ENCODE measurements at regions not wholly inside any gene's neighbourhood (a gene's known extent, or its start where the extent isn't known, plus 50 kb on each side); places are given as distances from the start of the nearest gene placed in this dataset.

- Histone ChIP-seq H3K4me3 (no peak overlapping the region), H3K27ac (peak overlapping the region; percentile 40), H3K9me2 (ENCODE audit: insufficient read depth) (no peaks in the 10 kb centered on the region), H3F3A (ENCODE audit: insufficient read depth) (peaks cover 31% of the 10 kb centered on the region), H4K20me1 (ENCODE audit: insufficient read depth) (no peaks in the 10 kb centered on the region), H3K4me1 (ENCODE audit: insufficient read depth) (peaks cover 31% of the 10 kb centered on the region), H3K79me2 (ENCODE audit: insufficient read depth) (no peaks in the 10 kb centered on the region), H3K9me3 (ENCODE audit: low read depth) (no peaks in the 10 kb centered on the region), H3K27me3 (replicated peaks; ENCODE audit: insufficient read depth) (no peaks in the 10 kb centered on the region), H2AFZ (no peak overlapping the region), H3K4me2 (ENCODE audit: unreplicated experiment) (peak overlapping the region; percentile 42), H3K36me3 (ENCODE audit: low read depth) (no peaks in the 10 kb centered on the region), H3K9ac (no peak overlapping the region)
- in situ Hi-C loops (cut with MboI), result no loop called here
- peak; percentile 94 for DNase-seq
- TF ChIP-seq EZH2 (IDR thresholded peaks at IDR 0.05; ENCODE audit: insufficient read depth, poor library complexity, severe bottlenecking) (no peak), EZH2phosphoT487 (IDR thresholded peaks at IDR 0.05; ENCODE audit: insufficient read depth, low read depth) (no peak)
These were observed 238.9 kb downstream of the IPMK start for GRCh38 chr10:58028597-58029366.

GRCh38 chr10:58027426-58027825 lies 240.3 kb downstream of the IPMK start:
- Histone ChIP-seq H3K4me3 (no peak overlapping the region), H3K4me2 (ENCODE audit: unreplicated experiment) (no peak overlapping the region), H3K9me2 (ENCODE audit: insufficient read depth) (no peaks in the 10 kb centered on the region), H3K4me1 (ENCODE audit: insufficient read depth) (peaks cover 45% of the 10 kb centered on the region), H3K27ac (no peak overlapping the region), H3K36me3 (ENCODE audit: low read depth) (no peaks in the 10 kb centered on the region), H3K27me3 (replicated peaks; ENCODE audit: insufficient read depth) (no peaks in the 10 kb centered on the region), H3F3A (ENCODE audit: insufficient read depth) (peaks cover 44% of the 10 kb centered on the region), H3K9me3 (ENCODE audit: low read depth) (no peaks in the 10 kb centered on the region), H4K20me1 (ENCODE audit: insufficient read depth) (no peaks in the 10 kb centered on the region), H3K79me2 (ENCODE audit: insufficient read depth) (no peaks in the 10 kb centered on the region), H3K9ac (no peak overlapping the region), H2AFZ (no peak overlapping the region)
- no peak for TF ChIP-seq EZH2 (IDR thresholded peaks at IDR 0.05; ENCODE audit: insufficient read depth, poor library complexity, severe bottlenecking)
- no peak for TF ChIP-seq EZH2phosphoT487 (IDR thresholded peaks at IDR 0.05; ENCODE audit: insufficient read depth, low read depth)
- DNase-seq, result peak; percentile 39
- in situ Hi-C loops (cut with MboI), result no loop called here
- 74 to 78% methylated on average over 1 of the region's 1 CpG for WGBS, 2 experiments (ENCODE audit: low coverage in 1 of 2, low lambda C conversion rate in 2 of 2, missing lambda C conversion rate in 2 of 2)

GRCh38 chr10:58026036-58026435 lies 241.7 kb downstream of the IPMK start:
- H3K4me1 ChIP-seq (ENCODE audit: insufficient read depth), result peaks cover 45% of the 10 kb centered on the region
- H3K9me2 ChIP-seq (ENCODE audit: insufficient read depth), result no peaks in the 10 kb centered on the region
- in situ Hi-C loops (cut with MboI), result no loop called here
- no peak for TF ChIP-seq EZH2phosphoT487 (IDR thresholded peaks at IDR 0.05; ENCODE audit: insufficient read depth, low read depth)
- no peaks in the 10 kb centered on the region for H3K9me3 ChIP-seq (ENCODE audit: low read depth)
- no peaks in the 10 kb centered on the region for H3K36me3 ChIP-seq (ENCODE audit: low read depth)
- no peak overlapping the region for H3K27ac ChIP-seq
- no peaks in the 10 kb centered on the region for H3K79me2 ChIP-seq (ENCODE audit: insufficient read depth)
- H3K4me3 ChIP-seq, result no peak overlapping the region
- DNase-seq, result no peak
- H3K4me2 ChIP-seq (ENCODE audit: unreplicated experiment), result no peak overlapping the region
- no peak overlapping the region for H3K9ac ChIP-seq
- 79 to 80% methylated on average over 3 of the region's 3 CpGs for WGBS, 2 experiments (ENCODE audit: low coverage in 1 of 2, low lambda C conversion rate in 2 of 2, missing lambda C conversion rate in 2 of 2)
- H3F3A ChIP-seq (ENCODE audit: insufficient read depth), result peaks cover 46% of the 10 kb centered on the region
- no peaks in the 10 kb centered on the region for H3K27me3 ChIP-seq (replicated peaks; ENCODE audit: insufficient read depth)
- no peak overlapping the region for H2AFZ ChIP-seq
- H4K20me1 ChIP-seq (ENCODE audit: insufficient read depth), result no peaks in the 10 kb centered on the region

- Histone ChIP-seq H3K9ac (peak overlapping the region; percentile 29), H2AFZ (peak overlapping the region; percentile 28)
- peak; percentile 88 for DNase-seq
These were observed 244.2 kb downstream of the IPMK start for GRCh38 chr10:58023341-58024073.

More at GRCh38 chr10:58023341-58024073, 244.2 kb downstream of the IPMK start:
- Histone ChIP-seq H3K27me3 (replicated peaks; ENCODE audit: insufficient read depth) (no peaks in the 10 kb centered on the region), H3F3A (ENCODE audit: insufficient read depth) (peaks cover 44% of the 10 kb centered on the region), H3K4me1 (ENCODE audit: insufficient read depth) (peaks cover 45% of the 10 kb centered on the region), H3K4me2 (ENCODE audit: unreplicated experiment) (peak overlapping the region; percentile 67), H4K20me1 (ENCODE audit: insufficient read depth) (no peaks in the 10 kb centered on the region), H3K36me3 (ENCODE audit: low read depth) (no peaks in the 10 kb centered on the region), H3K9me2 (ENCODE audit: insufficient read depth) (no peaks in the 10 kb centered on the region), H3K4me3 (0 out of 2 replicates have a peak overlapping the region, but pooled peaks have one; percentile 16), H3K79me2 (ENCODE audit: insufficient read depth) (no peaks in the 10 kb centered on the region), H3K9me3 (ENCODE audit: low read depth) (no peaks in the 10 kb centered on the region), H3K27ac (peak overlapping the region; percentile 74)
- TF ChIP-seq EZH2phosphoT487 (IDR thresholded peaks at IDR 0.05; ENCODE audit: insufficient read depth, low read depth) (no peak), EZH2 (IDR thresholded peaks at IDR 0.05; ENCODE audit: insufficient read depth, poor library complexity, severe bottlenecking) (no peak)
- in situ Hi-C loops (cut with MboI), result no loop called here
- 0 to 2% methylated on average over 2 of the region's 2 CpGs for WGBS, 2 experiments (ENCODE audit: low coverage in 1 of 2, low lambda C conversion rate in 2 of 2, missing lambda C conversion rate in 2 of 2)
